NOMO-1 treated with DMSO at 0.1 percent for 48 hours (cell line): ENCODE measurements at regions not wholly inside any gene's neighbourhood (a gene's known extent, or its start where the extent isn't known, plus 50 kb on each side); places are given as distances from the start of the nearest gene placed in this dataset.

ENCODE experiments used
- DNase-seq: peaks from one replicate; lab custom pipeline; 2025; ENCODE audit not compliant: unreplicated experiment; lab: John Stamatoyannopoulos, UW

DNA sequence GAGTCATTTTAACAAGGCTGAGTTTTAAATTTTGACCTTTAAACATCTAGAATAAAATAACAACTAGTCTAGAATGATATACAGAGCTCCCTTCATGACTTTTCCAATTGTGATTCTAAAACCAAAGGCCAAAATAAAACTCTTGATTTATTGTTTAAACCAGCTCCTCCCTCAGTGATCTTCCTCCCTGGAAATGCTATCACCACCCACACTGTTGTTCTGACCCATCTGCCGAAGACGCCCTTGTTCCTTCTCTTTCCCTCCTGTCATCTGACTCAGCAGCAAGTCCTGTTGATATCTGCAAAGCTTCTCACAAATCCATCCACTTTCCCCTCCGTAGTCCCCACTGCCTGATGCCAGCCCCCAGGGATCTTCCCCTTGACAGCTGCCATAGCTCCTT, 231.6 kb upstream of the DYNLRB2 start:
- DNase-seq = no peak

DNA sequence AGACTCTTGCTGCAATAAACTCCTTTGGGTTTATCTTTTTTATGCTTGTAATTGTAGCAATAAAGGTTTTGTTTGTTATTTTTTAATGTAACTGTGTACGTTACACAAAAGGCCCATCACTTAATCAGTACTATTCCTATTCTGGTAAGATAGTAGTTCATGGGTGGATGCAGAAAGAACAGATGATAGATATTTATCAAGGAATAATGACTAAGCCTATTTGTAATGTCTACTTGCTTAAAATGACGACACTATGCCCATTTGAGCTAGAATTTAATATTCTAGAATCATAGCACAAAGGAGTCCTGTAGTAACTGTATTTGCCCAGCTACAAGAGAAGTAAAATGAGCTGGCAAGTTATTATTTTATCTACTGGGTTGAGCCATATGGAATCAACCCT, 235.4 kb upstream of the DYNLRB2 start:
- no peak for DNase-seq

DNA sequence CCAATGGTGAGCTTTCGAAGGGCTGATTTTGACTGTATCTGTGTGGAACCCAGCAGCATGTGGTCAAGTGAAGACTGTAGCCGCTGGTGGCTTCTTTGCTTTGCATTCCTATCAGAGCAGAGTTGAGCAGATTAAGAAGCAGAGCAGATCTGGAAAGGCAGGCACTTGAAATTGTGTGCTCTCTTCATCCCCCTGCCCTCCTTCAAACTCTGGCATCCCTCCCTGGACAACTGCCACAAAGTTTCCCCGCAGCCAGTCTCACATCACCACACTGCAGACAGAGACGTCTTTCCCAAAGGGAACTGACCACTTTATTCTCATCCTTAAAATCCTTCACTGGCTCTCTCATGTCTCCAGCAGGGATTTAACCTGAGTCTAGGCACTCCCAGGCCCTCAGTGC, 237.1 kb upstream of the DYNLRB2 start:
- DNase-seq = no peak

DNA sequence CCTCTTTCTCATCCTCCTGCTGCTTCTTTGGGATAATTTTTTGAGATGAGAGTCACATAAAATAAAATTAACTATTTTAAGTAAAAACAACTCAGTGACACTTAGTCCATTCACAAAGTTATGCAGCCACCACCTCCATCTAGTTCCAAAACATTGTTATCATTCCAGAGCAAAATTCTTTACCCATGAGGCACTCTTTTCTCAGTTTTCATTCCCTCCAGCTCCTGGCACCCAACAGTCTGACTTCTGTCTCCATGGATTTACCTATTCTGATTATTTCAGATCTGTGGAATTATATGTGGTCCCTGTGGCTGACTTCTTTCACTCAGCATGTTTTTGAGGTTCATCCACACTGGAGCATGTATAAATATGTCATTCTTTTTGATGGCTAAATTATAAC, 239.9 kb upstream of the DYNLRB2 start:
- no peak for DNase-seq

DNA sequence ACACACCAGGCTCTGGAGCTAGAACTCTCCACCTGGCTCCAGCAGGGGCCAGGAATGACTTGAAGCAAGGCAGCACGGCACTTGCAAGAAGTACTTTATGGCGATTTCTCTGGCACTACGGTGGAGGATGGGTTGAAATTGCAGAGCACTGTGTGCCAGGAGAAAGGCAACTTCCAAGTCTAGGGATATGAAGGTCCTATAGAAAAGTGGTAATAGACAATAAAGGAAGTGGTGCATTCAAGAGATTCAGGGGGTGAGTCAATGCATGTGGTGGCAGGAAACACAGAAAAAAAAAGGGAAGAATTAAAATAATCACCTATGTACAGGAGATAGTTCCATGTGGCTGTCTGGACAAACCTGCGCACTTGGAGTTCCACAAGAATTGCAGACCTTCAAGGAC, 240.3 kb upstream of the DYNLRB2 start:
- DNase-seq = no peak

DNA sequence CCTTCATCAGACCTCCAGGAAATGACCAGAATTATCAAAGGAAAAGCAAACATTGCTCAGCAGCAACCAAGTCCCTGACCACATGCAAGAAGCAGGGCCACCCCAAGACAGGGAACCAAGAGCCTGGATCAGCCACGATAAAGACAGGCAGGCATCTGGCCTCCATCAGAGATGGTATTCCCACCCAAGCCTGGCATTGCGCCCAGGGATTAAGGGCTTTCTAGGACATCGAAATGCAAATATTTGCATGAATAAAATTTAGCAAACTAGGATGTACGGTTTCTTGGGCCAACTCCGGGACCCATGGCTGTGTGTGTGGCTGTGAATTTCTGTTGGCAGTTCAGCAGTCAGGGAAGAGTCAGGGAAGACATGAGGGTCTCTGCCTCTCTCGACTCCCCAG, 241.4 kb upstream of the DYNLRB2 start:
- no peak for DNase-seq

DNA sequence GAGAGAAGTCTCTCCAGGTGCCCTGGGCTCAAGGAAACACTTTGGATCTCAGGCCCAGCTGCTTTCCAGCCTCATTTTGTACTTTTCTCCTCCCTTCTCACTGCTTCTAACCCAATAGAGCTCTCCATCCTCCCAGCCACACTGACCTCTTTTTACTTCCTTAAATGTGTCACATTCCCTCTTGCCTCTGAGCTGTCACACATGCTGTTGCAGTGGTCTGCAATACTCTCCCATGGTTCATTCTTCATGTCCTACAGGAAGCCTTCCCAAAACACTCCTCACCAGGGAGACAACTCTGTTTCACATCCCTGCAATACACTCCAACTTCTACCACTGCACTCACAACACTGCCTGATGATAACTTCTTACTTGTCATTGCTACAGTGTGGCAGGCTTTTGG, 242.1 kb upstream of the DYNLRB2 start:
- DNase-seq = no peak

DNA sequence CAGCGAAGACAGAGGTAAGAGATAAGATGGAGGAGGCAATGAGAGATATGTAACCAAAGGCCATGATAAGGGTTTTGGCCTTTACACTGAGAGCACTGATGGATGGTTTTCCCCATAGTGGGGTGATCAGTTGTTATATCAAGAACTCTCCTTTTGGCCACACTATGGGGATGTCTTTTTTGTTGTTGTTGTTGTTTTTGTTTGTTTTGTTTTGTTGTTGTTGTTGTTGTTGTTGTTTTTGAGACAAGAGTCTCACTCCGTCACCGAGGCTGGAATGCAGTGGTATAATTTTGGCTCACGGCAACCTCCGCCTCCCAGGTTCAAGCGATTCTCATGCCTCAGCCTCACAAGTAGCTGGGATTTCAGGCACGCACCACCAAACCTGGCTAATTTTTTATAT, 244.8 kb upstream of the DYNLRB2 start:
- DNase-seq = no peak

DNA sequence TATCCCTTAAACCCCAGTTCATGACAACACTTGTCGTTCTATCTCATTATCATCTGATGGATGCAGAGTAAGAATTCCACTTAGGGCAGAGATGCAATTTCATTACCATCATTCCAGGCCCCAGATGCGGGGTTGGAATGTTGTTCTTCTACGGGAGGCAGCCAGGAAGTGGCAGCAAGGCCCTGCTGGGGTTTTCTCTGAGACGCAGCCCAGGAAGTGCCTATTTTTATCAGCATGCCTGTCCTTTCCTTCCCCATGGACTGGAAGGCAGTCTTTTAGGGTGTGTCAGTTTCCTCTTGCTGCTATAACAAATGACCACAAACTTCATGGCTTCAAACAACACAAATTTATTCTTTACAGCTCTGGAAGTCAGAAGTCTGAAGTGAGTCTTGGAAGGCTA, 246.6 kb upstream of the DYNLRB2 start:
- no peak for DNase-seq

DNA sequence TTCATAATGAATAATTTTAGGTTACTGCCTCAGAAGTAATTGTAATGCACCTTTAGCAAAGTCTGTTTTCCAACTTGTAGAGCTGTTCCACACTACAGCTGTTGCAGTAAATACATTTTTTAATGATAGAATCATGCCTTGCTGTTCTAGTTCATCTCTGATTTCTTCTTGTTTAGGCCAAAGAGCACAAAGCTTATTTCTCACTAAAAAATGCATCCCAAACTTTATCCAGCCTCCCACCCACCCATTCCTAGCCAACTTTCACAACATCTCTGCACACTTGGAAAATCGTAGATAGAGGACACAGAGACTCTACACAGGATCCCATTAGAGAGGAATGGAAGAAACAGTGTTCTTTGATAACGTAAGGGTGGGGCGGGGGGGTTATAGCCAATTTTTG, 252.2 kb upstream of the DYNLRB2 start:
- DNase-seq = no peak

DNA sequence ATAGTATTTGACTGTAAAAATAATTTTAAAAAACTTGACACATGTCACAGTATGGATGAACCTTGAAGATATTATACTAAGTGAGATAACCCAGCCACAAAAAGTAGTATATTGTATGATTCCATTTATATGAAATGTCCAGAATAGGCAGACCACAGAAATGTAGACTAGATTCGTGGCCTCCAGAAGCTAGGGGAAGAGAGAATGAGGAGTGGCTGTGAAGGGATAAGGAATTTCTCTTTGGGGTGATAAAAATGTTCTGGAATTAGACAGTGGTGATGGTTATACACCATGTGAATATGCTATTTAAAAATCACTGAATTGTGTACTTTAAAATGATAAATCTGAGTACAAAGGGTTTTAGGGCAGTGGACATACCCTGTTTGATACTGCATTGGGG, 253.1 kb upstream of the DYNLRB2 start:
- no peak for DNase-seq

DNA sequence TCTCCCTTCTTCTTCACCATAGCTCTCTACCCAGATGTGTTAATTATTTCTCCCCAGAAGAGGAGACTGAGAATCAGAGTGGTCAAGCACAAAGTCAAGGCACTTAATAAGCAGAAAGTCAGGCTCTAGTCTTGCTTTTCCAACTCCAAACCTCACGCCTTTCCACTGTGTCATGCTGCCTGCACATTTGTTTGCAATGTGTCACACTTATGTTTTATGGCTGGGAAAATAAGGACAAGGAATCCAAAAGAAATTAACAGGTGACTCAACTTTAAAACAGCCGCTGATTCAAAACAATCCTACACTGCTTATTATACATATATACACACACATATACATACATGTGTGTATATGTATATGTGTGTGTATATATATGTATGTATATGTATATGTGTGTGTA, 255.7 kb upstream of the DYNLRB2 start:
- DNase-seq = no peak

DNA sequence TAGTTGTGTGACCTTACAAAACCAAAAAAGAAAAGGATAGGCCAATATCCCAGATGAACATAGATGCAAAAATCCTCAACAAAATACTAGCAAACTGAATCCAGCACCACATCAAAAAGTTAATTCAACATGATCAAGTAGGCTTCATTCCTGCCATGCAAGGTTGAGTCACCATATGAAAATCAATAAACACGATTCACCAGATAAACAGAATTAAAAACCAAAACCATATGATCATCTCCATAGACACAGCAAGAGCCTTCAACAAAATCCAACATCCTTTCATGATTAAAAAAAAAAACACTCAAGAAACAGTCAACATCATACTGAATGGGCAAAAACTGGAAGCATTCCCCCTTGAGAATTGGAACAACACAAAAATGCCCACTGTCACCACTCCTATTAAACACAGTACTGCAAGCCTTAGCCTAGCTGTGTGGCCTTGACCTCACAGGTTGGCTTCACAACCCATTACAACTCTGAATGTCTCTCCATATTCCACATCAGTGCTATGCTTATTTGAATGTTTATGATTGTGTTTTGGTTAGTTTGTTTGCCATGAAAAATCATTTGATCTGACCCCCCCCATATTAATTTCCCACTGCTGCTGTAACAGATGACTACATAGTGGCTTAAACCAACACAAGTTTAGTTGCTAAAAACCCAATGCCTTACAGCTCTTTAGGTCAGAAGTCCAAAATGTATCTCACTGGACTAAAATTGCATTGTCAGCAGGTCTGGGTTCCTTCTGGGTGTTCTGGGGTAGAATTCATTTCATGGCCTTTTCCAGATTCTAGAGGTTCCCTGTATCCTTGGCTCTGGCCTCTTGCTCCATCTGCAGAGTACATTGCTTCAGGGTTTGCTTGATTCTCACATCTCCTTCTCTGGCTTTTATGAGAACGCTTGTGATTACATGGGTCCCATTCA, 257.1 kb upstream of the DYNLRB2 start:
- DNase-seq = no peak

DNA sequence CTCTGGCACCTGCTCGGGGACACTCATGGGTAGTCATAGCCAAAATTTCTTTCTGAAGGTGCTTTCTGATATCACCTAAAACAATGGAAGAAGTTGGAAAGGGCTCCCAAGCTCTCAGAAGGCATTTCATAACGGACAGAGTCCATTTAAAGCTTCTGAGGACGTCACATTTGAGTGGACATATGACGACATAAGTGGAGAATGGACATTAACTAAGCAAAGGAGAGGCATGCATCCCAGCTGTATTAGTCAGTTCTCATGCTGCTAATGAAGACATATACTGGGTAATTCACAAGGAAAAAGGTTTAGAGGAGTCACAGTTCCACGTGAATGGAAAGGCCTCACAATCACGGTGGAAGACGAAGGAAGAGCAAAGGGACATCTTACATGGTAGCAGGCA, 260.2 kb upstream of the DYNLRB2 start:
- DNase-seq = no peak

DNA sequence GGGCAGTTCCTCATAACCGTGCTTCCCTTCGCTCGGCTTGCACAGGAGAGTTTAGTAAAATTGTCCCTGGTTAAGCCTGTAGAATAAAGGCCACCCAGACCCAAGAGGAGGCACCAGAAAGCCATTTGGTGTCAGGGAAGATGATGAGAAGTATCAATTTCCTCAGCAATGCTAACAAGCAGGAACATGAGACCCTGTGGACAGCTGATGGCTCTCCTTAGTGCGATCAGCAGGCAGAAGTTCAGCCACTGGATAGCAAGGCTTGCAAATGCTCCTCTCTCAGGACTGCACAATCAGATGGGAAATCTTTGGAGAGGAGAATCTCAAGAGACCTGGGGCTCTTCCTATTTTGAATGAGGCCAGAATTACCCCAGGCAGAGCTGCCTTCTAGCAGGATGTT, 261.1 kb upstream of the DYNLRB2 start:
- no peak for DNase-seq

DNA sequence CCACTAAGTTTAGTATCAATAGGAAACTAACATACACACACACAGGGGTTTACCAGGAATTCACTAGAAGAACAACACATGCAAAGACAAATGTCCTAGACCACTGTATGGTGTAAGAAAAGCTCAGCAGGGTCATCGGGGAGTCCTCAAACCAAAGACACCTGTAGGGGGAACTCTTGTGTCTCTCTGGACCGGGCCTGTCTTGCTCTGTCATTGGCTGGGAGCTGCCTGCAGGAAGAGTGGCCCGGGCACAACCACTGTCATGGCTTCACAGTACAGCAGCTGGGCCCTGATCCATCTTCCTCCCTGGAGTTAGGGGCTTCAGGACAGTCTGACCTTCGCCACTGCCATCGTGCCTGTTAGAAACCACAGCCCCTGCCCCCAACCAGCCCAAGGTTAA, 263.6 kb upstream of the DYNLRB2 start:
- no peak for DNase-seq

DNA sequence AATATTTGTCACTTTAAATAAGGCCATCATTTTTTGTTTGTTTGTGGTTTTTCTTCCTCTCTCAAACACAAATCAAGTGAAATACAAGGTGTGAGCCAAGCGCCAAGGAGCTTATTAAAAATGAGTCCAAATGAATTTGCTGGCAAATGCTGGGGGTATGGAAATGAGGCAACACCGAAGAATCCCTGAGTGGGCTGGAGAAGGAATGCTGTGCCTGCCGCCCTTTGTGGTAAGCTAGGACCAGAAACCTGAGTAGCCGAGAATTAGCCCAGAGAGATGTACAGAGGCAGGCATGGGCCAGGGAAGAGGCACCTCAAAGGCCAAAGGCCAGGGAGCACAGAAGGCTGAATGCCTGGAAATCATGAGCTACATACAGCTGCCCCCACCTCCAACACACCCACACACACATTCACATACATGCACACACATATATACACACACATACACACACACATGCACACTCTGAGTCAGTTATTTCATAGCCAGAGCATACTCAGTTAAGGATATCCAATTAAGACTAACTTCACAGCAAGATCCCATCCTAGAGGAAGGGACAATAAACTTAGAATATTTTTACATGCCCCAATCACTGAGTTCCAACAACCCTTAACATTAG, 266.1 kb upstream of the DYNLRB2 start:
- no peak for DNase-seq

DNA sequence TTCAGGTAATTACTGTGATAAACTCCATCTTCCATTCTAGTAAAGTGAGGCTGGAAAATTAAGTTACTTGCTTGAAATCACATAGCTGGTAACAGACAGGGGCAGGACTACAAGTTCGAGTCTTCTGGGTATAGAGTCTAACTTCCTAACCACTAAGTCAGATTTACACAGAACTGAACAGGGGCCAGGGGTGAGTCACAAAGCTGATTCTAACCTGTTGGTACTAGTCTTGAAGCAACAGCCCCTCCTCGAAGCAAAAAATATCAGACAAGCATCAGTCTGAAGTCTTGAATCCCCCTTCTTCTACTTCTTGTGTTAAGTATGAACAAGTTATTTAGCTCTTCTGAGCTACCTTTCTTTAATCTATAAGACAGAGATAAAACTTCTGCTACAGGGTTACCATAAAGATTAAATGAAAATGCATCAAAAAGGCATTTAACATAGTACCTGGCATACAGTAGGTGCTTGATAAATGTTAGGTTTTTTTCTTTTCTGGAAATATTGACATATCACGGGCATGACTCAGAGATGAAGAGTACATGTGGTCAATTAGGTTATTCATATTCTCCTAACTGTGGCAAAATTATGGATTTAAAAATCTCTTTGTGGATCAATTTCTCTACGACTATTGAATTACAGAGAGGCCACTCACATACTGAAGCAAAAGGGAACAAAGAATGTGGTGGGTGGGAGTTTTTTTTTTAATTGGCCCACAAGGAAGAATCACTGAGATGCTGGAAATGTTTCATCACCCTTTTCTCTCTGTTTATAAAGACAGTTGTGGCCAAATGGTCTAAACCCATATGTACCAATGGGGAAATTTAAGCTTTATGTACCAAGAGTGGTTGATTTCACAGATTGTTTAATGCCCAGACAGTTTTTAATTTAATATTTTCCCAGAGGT, 266.9 kb upstream of the DYNLRB2 start:
- no peak for DNase-seq

DNA sequence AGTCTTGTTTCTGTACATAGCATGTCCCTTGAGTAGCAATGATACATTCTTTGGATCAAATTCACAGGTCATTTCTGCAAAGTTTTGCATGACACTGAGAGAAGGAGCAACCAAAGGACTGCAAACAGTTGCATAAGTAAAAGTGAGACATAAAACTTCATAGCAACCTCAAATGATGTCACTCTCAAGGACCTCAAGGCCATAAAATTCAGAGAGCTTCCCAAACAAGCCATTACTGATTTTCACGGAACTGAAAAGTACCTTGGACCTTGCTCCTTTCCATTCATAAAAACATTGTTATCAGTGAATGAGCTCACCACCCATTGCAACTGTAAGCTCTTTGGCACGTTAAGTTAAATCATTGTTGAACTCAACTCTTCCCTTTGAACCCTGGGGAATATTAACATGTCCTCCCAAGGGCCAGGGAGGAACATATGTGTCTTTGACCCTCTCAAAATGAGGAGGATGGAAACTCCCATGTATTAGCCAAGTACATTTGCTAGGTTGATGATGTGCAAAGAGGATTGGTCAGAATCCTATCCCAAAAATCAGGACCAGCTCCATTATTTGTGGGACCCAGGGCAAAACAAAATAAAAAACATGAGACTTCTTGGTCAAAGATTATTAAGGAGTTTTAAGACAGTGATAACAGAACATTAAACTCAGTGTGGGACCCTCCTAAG, 275.0 kb upstream of the DYNLRB2 start:
- no peak for DNase-seq

DNA sequence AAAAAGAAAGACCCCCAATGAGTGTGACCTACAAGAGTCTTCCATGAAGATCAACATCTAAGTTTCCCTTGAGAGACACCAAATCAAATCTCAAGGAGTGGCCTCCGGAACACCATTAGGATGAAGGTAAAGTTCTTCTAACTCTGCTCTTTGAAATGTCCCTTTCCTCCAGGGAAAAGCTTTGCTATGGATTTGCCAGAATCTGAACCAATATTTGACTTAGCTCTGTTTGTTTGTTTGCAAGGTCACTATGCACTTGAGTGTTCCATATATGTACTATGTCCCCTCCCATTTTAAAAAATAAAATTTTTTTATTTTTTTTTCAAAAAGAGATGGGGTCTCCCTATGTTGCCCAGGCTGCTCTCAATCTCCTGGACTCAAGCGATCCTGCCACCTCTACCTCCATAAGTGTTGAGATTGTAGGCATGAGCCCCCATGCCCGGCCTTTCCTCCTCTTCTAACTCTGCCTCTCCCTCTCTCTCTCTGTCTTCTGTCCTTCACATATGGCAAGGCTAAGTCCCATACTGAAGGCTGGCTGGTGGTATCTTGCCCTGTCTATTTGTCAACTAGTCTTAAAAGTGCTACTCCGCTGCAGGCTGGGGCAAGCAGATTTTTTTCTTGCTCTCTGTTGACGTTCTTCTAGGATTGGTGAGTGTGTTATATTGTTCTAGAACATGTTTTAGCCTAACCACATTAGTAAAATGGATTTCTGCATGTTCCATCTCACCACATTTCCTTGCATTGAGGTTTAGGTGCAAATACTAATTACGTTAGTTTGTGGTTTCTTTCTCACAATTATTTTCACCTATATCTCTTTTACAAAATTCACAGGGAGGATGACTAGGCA, 276.7 kb upstream of the DYNLRB2 start:
- no peak for DNase-seq
